Hepatocyte (in vitro differentiated cells): ENCODE measurements at regions not wholly inside any gene's neighbourhood (a gene's known extent, or its start where the extent isn't known, plus 50 kb on each side); places are given as distances from the start of the nearest gene placed in this dataset.
"Not testable (repeated sequence)": the region's sequence is repeated elsewhere in the genome, so short reads cannot be mapped to it uniquely, and the experiment has no call there.

Source experiments
- DNase-seq: peaks from one replicate; pipeline ENCODE4 v3.0.0-alpha.2; 2016; ENCODE audit warnings: low spot score
- H2AFZ ChIP-seq: fragments of 200-600 bp; sonication (generic); 2 replicates; pipeline ENCODE4 v1.6.0; 2016; ENCODE audit warnings: antibody characterized with exemption, mild to moderate bottlenecking
- H3K27ac ChIP-seq: fragments of 200-600 bp; sonication (generic); 2 replicates; pipeline ENCODE4 v1.5.1; 2016; ENCODE audit warnings: mild to moderate bottlenecking
- H3K27me3 ChIP-seq: fragments of 200-600 bp; sonication (generic); 2 replicates; pipeline ENCODE4 v1.6.1; 2016
- H3K36me3 ChIP-seq: fragments of 200-600 bp; sonication (generic); replicated peaks from 2 replicates; pipeline ENCODE4 v1.5.1; 2016; ENCODE audit warnings: low read depth; ENCODE audit not compliant: insufficient read depth
- H3K4me1 ChIP-seq: fragments of 200-600 bp; sonication (generic); 2 replicates; pipeline ENCODE4 v1.5.1; 2016; ENCODE audit warnings: mild to moderate bottlenecking, moderate library complexity; ENCODE audit not compliant: insufficient read depth
- H3K4me2 ChIP-seq: fragments of 200-600 bp; sonication (generic); 2 replicates; pipeline ENCODE4 v1.6.0; 2016
- H3K4me3 ChIP-seq: fragments of 200-600 bp; sonication (generic); 2 replicates; pipeline ENCODE4 v1.5.1; 2016; ENCODE audit warnings: mild to moderate bottlenecking
- H3K79me2 ChIP-seq: fragments of 200-600 bp; sonication (generic); 2 replicates; pipeline ENCODE4 v1.6.0; 2017; ENCODE audit warnings: mild to moderate bottlenecking
- H3K9me2 ChIP-seq: fragments of 200-600 bp; sonication (generic); replicated peaks from 2 replicates; pipeline ENCODE4 v1.6.0; 2017; ENCODE audit warnings: mild to moderate bottlenecking; ENCODE audit not compliant: insufficient read depth
- H3K9me3 ChIP-seq: fragments of 200-600 bp; sonication (generic); 2 replicates; pipeline ENCODE4 v1.5.1; 2016; ENCODE audit warnings: low read depth, mild to moderate bottlenecking
- H4K20me1 ChIP-seq: fragments of 200-600 bp; sonication (generic); 2 replicates; pipeline ENCODE4 v1.6.0; 2016; ENCODE audit warnings: mild to moderate bottlenecking; ENCODE audit not compliant: insufficient read depth, poor library complexity, severe bottlenecking
- EZH2 ChIP-seq: fragments of 200-600 bp; sonication (generic); IDR thresholded peaks from 2 replicates; pipeline ENCODE4 v1.6.1; 2016; ENCODE audit warnings: antibody characterized with exemption, mild to moderate bottlenecking, borderline replicate concordance
- EZH2phosphoT487 ChIP-seq: fragments of 200-600 bp; sonication (generic); IDR thresholded peaks from one replicate; pipeline ENCODE4 v1.6.1; 2018; ENCODE audit warnings: antibody characterized with exemption, mild to moderate bottlenecking, low read depth, moderate library complexity; ENCODE audit not compliant: unreplicated experiment, severe bottlenecking
- WGBS: methylation state at CpG from one replicate; pipeline ENCODE4 v1.1.6; 2016; ENCODE audit warnings: low lambda C conversion rate; ENCODE audit errors: missing lambda C conversion rate; 5-methylcytosine and 5-hydroxymethylcytosine counted together
- TF ChIP-seq, protein P1 (sequence below): fragments of 200-600 bp; sonication (generic); IDR thresholded peaks from 2 replicates; pipeline ENCODE4 v1.5.1; 2016; ENCODE audit warnings: antibody characterized with exemption, mild to moderate bottlenecking; ENCODE audit not compliant: poor library complexity

DNA sequence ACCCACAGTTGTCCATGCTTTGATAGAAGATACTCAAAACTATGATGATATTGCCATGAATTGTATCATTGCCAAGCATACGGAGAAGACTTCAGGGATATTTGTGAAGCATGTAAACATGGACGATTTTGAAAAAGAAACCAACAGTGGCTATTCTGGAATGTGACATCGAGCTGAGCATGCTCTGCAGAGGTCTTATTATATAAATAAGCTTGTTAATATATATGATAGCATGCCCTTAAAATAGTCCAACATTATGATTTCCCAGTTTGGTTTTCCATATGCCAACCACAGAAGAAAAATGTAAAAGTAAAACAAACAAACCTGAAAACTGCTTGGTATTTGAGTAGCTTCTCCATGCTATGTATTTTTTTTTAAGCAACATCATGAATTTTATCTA, 159.1 kb downstream of the LNPK start:
- H3K27ac ChIP-seq: no peak overlapping the region
- 52% methylated on average over 3 of the region's 3 CpGs for WGBS
- no peaks in the 10 kb centered on the region for H3K9me3 ChIP-seq
- H3K36me3 ChIP-seq: no peaks in the 10 kb centered on the region
- H3K9me2 ChIP-seq: no peaks in the 10 kb centered on the region
- H2AFZ ChIP-seq: no peak overlapping the region
- no peak overlapping the region for H3K4me2 ChIP-seq
- H3K4me3 ChIP-seq: no peak overlapping the region
- no peaks in the 10 kb centered on the region for H3K79me2 ChIP-seq
- H3K27me3 ChIP-seq: no peaks in the 10 kb centered on the region
- TF ChIP-seq EZH2 (no peak), EZH2phosphoT487 (no peak)
- TF ChIP-seq, protein P1, sequence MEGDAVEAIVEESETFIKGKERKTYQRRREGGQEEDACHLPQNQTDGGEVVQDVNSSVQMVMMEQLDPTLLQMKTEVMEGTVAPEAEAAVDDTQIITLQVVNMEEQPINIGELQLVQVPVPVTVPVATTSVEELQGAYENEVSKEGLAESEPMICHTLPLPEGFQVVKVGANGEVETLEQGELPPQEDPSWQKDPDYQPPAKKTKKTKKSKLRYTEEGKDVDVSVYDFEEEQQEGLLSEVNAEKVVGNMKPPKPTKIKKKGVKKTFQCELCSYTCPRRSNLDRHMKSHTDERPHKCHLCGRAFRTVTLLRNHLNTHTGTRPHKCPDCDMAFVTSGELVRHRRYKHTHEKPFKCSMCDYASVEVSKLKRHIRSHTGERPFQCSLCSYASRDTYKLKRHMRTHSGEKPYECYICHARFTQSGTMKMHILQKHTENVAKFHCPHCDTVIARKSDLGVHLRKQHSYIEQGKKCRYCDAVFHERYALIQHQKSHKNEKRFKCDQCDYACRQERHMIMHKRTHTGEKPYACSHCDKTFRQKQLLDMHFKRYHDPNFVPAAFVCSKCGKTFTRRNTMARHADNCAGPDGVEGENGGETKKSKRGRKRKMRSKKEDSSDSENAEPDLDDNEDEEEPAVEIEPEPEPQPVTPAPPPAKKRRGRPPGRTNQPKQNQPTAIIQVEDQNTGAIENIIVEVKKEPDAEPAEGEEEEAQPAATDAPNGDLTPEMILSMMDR: no peak
- no peaks in the 10 kb centered on the region for H4K20me1 ChIP-seq
- DNase-seq: no peak
- no peaks in the 10 kb centered on the region for H3K4me1 ChIP-seq

- not testable (repeated sequence) for H3K4me1 ChIP-seq, H3K79me2 ChIP-seq, H4K20me1 ChIP-seq, H3K27ac ChIP-seq, H2AFZ ChIP-seq, H3K36me3 ChIP-seq, H3K4me2 ChIP-seq, DNase-seq, H3K9me3 ChIP-seq, H3K4me3 ChIP-seq, H3K9me2 ChIP-seq, H3K27me3 ChIP-seq
- 92% methylated on average over 3 of the region's 3 CpGs for WGBS
These were observed 161.3 kb downstream of the LNPK start for GRCh38 chr2:175840765-175841164.

DNA sequence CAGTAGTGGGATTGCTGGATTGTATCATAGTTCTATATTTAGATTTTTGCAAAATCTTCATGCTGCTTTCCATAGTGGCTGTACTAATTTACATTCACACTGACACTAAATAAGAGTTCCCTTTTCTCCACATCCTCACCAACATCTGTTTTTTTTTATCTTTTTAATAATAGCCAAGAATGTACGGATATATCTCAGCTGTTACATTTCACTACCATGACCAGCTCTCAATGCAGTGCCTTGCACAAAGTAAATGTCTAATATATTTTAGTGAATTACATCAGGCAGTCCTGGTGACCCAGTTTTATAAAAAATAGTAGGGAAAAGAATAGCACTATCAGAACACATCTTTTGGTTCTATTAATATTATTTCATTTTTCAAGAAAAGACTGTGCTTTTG, 161.8 kb downstream of the LNPK start:
- H3K4me1 ChIP-seq: no peaks in the 10 kb centered on the region
- no peaks in the 10 kb centered on the region for H3K9me2 ChIP-seq
- H2AFZ ChIP-seq: no peak overlapping the region
- 65% methylated on average over 1 of the region's 1 CpG for WGBS
- H3K4me3 ChIP-seq: no peak overlapping the region
- no peaks in the 10 kb centered on the region for H3K27me3 ChIP-seq
- no peaks in the 10 kb centered on the region for H3K36me3 ChIP-seq
- no peak overlapping the region for H3K4me2 ChIP-seq
- TF ChIP-seq EZH2 (no peak), EZH2phosphoT487 (no peak)
- TF ChIP-seq, protein P1: no peak
- H3K9me3 ChIP-seq: no peaks in the 10 kb centered on the region
- H3K79me2 ChIP-seq: no peaks in the 10 kb centered on the region
- no peak overlapping the region for H3K27ac ChIP-seq
- no peaks in the 10 kb centered on the region for H4K20me1 ChIP-seq
- DNase-seq: no peak

DNA sequence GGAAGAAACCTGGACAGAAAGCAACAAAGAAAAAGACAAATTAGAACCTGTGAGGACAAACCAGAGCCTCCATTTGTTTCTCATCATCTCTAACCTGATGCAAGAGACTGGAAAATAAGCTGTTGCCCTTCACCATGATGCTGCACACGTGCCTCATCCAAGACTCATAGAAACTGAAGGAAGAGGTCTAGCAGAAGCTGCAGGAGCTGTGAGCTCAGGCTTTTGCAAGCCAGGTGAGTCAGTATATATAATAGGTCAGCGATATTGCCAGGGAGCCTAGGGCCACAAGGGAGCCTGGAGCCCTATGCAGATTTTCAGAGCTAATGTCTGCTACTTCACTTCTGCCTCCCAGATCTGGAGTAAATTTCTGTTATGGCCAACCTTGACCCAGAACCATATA, 163.1 kb downstream of the LNPK start:
- Histone ChIP-seq H3K79me2 (no peaks in the 10 kb centered on the region), H4K20me1 (no peaks in the 10 kb centered on the region), H3K9me3 (no peaks in the 10 kb centered on the region), H3K4me1 (no peaks in the 10 kb centered on the region), H3K36me3 (no peaks in the 10 kb centered on the region), H3K27ac (no peak overlapping the region), H3K27me3 (no peaks in the 10 kb centered on the region), H3K4me2 (no peak overlapping the region), H2AFZ (no peak overlapping the region), H3K4me3 (no peak overlapping the region), H3K9me2 (no peaks in the 10 kb centered on the region)
- TF ChIP-seq EZH2 (no peak), EZH2phosphoT487 (no peak)
- TF ChIP-seq, protein P1: no peak
- DNase-seq: no peak
- 93% methylated on average over 2 of the region's 2 CpGs for WGBS
